ENCODE measurements at regions not wholly inside any gene's neighbourhood (a gene's known extent, or its start where the extent isn't known, plus 50 kb on each side); places are given as distances from the start of the nearest gene placed in this dataset.

GRCh38 chr22:48406161-48406560 lies 1421.5 kb downstream of the BRD1 start:
- no peaks in the 10 kb centered on the region for H3K9me3 Mint-ChIP-seq
- no peak overlapping the region for H3K4me3 ChIP-seq

GRCh38 chr22:48405741-48406140 lies 1421.9 kb downstream of the BRD1 start:
- Histone ChIP-seq H3K27ac (ENCODE audit: low read depth) (no peak overlapping the region), H3K4me2 (no peak overlapping the region), H3F3A (replicated peaks; ENCODE audit: low read depth) (no peaks in the 10 kb centered on the region), H3K27me3 (ENCODE audit: insufficient read depth) (no peaks in the 10 kb centered on the region), H4K20me1 (replicated peaks; ENCODE audit: insufficient read depth) (no peaks in the 10 kb centered on the region), H3K4me1 (ENCODE audit: insufficient read depth) (no peaks in the 10 kb centered on the region), H3K4me3 (no peak overlapping the region), H2AFZ (no peak overlapping the region), H3K9me2 (ENCODE audit: insufficient read depth) (no peaks in the 10 kb centered on the region), H3K79me2 (replicated peaks; ENCODE audit: insufficient read depth) (no peaks in the 10 kb centered on the region), H3K36me3 (ENCODE audit: insufficient read depth) (peaks cover 5% of the 10 kb centered on the region; the same call in 1 of the 2 replicates)
- H3K4me3 Mint-ChIP-seq: no peak overlapping the region
- no peaks in the 10 kb centered on the region for H3K9me3 Mint-ChIP-seq
- H3K27ac Mint-ChIP-seq: no peak overlapping the region
- no peaks in the 10 kb centered on the region for H3K36me3 Mint-ChIP-seq (ENCODE audit: low read depth)
- no peak for DNase-seq (ENCODE audit: low spot score)
- H3K27me3 Mint-ChIP-seq (ENCODE audit: insufficient read depth, low read depth, poor library complexity): no peaks in the 10 kb centered on the region
- H3K4me1 Mint-ChIP-seq: peaks cover 3% of the 10 kb centered on the region; the same call in 2 of the 3 replicates
- no peak for ATAC-seq
- TF ChIP-seq STAT1 (IDR thresholded peaks at IDR 0.05; ENCODE audit: unreplicated experiment): no peak
- TF ChIP-seq NANOG (IDR thresholded peaks at IDR 0.05; ENCODE audit: borderline replicate concordance): no peak
- TF ChIP-seq, protein P1, sequence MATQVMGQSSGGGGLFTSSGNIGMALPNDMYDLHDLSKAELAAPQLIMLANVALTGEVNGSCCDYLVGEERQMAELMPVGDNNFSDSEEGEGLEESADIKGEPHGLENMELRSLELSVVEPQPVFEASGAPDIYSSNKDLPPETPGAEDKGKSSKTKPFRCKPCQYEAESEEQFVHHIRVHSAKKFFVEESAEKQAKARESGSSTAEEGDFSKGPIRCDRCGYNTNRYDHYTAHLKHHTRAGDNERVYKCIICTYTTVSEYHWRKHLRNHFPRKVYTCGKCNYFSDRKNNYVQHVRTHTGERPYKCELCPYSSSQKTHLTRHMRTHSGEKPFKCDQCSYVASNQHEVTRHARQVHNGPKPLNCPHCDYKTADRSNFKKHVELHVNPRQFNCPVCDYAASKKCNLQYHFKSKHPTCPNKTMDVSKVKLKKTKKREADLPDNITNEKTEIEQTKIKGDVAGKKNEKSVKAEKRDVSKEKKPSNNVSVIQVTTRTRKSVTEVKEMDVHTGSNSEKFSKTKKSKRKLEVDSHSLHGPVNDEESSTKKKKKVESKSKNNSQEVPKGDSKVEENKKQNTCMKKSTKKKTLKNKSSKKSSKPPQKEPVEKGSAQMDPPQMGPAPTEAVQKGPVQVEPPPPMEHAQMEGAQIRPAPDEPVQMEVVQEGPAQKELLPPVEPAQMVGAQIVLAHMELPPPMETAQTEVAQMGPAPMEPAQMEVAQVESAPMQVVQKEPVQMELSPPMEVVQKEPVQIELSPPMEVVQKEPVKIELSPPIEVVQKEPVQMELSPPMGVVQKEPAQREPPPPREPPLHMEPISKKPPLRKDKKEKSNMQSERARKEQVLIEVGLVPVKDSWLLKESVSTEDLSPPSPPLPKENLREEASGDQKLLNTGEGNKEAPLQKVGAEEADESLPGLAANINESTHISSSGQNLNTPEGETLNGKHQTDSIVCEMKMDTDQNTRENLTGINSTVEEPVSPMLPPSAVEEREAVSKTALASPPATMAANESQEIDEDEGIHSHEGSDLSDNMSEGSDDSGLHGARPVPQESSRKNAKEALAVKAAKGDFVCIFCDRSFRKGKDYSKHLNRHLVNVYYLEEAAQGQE (IDR thresholded peaks at IDR 0.05; ENCODE audit: unreplicated experiment): no peak
- TF ChIP-seq EZH2 (IDR thresholded peaks at IDR 0.05; ENCODE audit: low read depth, unreplicated experiment): no peak
- TF ChIP-seq ZNF114 (CRISPR knock-in tag; IDR thresholded peaks at IDR 0.05): no peak
- no peak for TF ChIP-seq ZNF331 (CRISPR knock-in tag; IDR thresholded peaks at IDR 0.05; ENCODE audit: low read depth)
- TF ChIP-seq, protein P2, sequence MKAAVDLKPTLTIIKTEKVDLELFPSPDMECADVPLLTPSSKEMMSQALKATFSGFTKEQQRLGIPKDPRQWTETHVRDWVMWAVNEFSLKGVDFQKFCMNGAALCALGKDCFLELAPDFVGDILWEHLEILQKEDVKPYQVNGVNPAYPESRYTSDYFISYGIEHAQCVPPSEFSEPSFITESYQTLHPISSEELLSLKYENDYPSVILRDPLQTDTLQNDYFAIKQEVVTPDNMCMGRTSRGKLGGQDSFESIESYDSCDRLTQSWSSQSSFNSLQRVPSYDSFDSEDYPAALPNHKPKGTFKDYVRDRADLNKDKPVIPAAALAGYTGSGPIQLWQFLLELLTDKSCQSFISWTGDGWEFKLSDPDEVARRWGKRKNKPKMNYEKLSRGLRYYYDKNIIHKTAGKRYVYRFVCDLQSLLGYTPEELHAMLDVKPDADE (IDR thresholded peaks at IDR 0.05): no peak
- TF ChIP-seq, protein P3, sequence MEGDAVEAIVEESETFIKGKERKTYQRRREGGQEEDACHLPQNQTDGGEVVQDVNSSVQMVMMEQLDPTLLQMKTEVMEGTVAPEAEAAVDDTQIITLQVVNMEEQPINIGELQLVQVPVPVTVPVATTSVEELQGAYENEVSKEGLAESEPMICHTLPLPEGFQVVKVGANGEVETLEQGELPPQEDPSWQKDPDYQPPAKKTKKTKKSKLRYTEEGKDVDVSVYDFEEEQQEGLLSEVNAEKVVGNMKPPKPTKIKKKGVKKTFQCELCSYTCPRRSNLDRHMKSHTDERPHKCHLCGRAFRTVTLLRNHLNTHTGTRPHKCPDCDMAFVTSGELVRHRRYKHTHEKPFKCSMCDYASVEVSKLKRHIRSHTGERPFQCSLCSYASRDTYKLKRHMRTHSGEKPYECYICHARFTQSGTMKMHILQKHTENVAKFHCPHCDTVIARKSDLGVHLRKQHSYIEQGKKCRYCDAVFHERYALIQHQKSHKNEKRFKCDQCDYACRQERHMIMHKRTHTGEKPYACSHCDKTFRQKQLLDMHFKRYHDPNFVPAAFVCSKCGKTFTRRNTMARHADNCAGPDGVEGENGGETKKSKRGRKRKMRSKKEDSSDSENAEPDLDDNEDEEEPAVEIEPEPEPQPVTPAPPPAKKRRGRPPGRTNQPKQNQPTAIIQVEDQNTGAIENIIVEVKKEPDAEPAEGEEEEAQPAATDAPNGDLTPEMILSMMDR (conservative IDR thresholded peaks at IDR 0.05; ENCODE audit: low read depth in 2 of 2): no peak
- no peak for TF ChIP-seq POLR2AphosphoS5 (IDR thresholded peaks at IDR 0.05; ENCODE audit: low read depth)

More at GRCh38 chr22:48406161-48406560, 1421.5 kb downstream of the BRD1 start:
- Histone ChIP-seq H3F3A (replicated peaks; ENCODE audit: low read depth) (no peaks in the 10 kb centered on the region), H3K27ac (ENCODE audit: low read depth) (no peak overlapping the region), H3K4me1 (ENCODE audit: insufficient read depth) (no peaks in the 10 kb centered on the region), H3K4me2 (no peak overlapping the region), H3K9me2 (ENCODE audit: insufficient read depth) (no peaks in the 10 kb centered on the region), H3K36me3 (ENCODE audit: insufficient read depth) (peaks cover 5% of the 10 kb centered on the region; the same call in 1 of the 2 replicates), H2AFZ (no peak overlapping the region), H3K79me2 (replicated peaks; ENCODE audit: insufficient read depth) (no peaks in the 10 kb centered on the region), H3K27me3 (ENCODE audit: insufficient read depth) (no peaks in the 10 kb centered on the region), H4K20me1 (replicated peaks; ENCODE audit: insufficient read depth) (no peaks in the 10 kb centered on the region)
- Mint-ChIP-seq H3K4me3 (no peak overlapping the region), H3K4me1 (peaks cover 3% of the 10 kb centered on the region; the same call in 2 of the 3 replicates), H3K27ac (no peak overlapping the region), H3K27me3 (ENCODE audit: insufficient read depth, low read depth, poor library complexity) (no peaks in the 10 kb centered on the region), H3K36me3 (ENCODE audit: low read depth) (no peaks in the 10 kb centered on the region)
- TF ChIP-seq, protein P3 (conservative IDR thresholded peaks at IDR 0.05; ENCODE audit: low read depth in 2 of 2): no peak
- no peak for TF ChIP-seq JUNB (IDR thresholded peaks at IDR 0.05; ENCODE audit: unreplicated experiment)
- no peak for ATAC-seq
- no peak for DNase-seq (ENCODE audit: low spot score)

All from GM23338 (cell line).